Naive thymus-derived CD8-positive, alpha-beta T cell (primary cell): ENCODE measurements at regions not wholly inside any gene's neighbourhood (a gene's known extent, or its start where the extent isn't known, plus 50 kb on each side); places are given as distances from the start of the nearest gene placed in this dataset.
"Not testable (repeated sequence)": the region's sequence is repeated elsewhere in the genome, so short reads cannot be mapped to it uniquely, and the experiment has no call there.

Experiments
- ATAC-seq, 2 donors: fragments of 150-1000 bp; cut with Tn5 transposase in 1 of 2; sonication (Bioruptor Pico), chemical (Tn5 transposase) in 1 of 2; 1 replicate in 1 of 2; 2 replicates in 1 of 2; pipeline ENCODE4 v1.10.0; 2021; ENCODE audit warnings: mild to moderate bottlenecking in 2 of 2, moderate library complexity in 2 of 2
- POLR2A ChIA-PET: fragments of 350-600 bp; sonication (Branson Sonifier 250); formaldehyde crosslinking; loops from one replicate; lab custom pipeline; 2021; ENCODE audit warnings: antibody characterized with exemption; lab: Charles Lee
- DNase-seq, 10 donors: peaks; one replicate each; pipeline versions ENCODE4 v3.0.0 to v3.0.0-alpha.2; 2020 to 2022
- H3K27ac Mint-ChIP-seq, 10 donors: one replicate each; pipeline ENCODE4 v1.8.0; 2020 to 2022; ENCODE audit warnings: mild to moderate bottlenecking in 10 of 10, mixed read lengths in 10 of 10, moderate library complexity in 4 of 10, inconsistent platforms in 1 of 10
- H3K27me3 Mint-ChIP-seq, 5 donors: one replicate each; pipeline ENCODE4 v1.8.0; 2021 to 2022; ENCODE audit warnings: mixed read lengths in 5 of 5
- H3K36me3 Mint-ChIP-seq, 3 donors: one replicate each; pipeline ENCODE4 v1.8.0; 2020 to 2022; ENCODE audit warnings: mixed read lengths in 3 of 3, mild to moderate bottlenecking in 2 of 3, inconsistent platforms in 1 of 3
- H3K4me1 Mint-ChIP-seq, 4 donors: one replicate each; pipeline ENCODE4 v1.8.0; 2021 to 2022; ENCODE audit warnings: mixed read lengths in 4 of 4
- H3K4me3 Mint-ChIP-seq, 10 donors: one replicate each; pipeline ENCODE4 v1.8.0; 2020 to 2022; ENCODE audit warnings: mild to moderate bottlenecking in 10 of 10, mixed read lengths in 10 of 10, moderate library complexity in 6 of 10, inconsistent platforms in 1 of 10
- H3K9me3 Mint-ChIP-seq, 9 donors: one replicate each; pipeline ENCODE4 v1.8.0; 2020 to 2022; ENCODE audit warnings: mixed read lengths in 9 of 9, mild to moderate bottlenecking in 3 of 9, inconsistent platforms in 1 of 9, moderate library complexity in 1 of 9

GRCh38 chr18:30886998-30887397 is 155.5 kb downstream of the DSC3 start:
- DNase-seq: no peak
- Mint-ChIP-seq H3K36me3 (no peaks in the 10 kb centered on the region), H3K9me3 (peaks cover 0 to 3% (median 0%) of the 10 kb centered on the region in 9 donors), H3K4me1 (no peaks in the 10 kb centered on the region), H3K4me3 (no peak overlapping the region), H3K27me3 (no peaks in the 10 kb centered on the region), H3K27ac (no peak overlapping the region)
- POLR2A ChIA-PET: no interaction called here
- ATAC-seq: no peak

GRCh38 chr18:30870466-30870865 is 172.1 kb downstream of the DSC3 start:
- POLR2A ChIA-PET: no interaction called here
- Mint-ChIP-seq H3K4me1 (no peaks in the 10 kb centered on the region), H3K27ac (no peak overlapping the region), H3K36me3 (no peaks in the 10 kb centered on the region), H3K4me3 (no peak overlapping the region), H3K9me3 (peaks cover 0 to 6% (median 4%) of the 10 kb centered on the region in 9 donors), H3K27me3 (no peaks in the 10 kb centered on the region)
- ATAC-seq: no peak
- no peak for DNase-seq

- POLR2A ChIA-PET: no interaction called here
- H3K36me3 Mint-ChIP-seq: no peaks in the 10 kb centered on the region
- H3K9me3 Mint-ChIP-seq: peaks cover 0 to 8% (median 5%) of the 10 kb centered on the region in 9 donors
- DNase-seq: no peak
- ATAC-seq: no peak
- H3K4me3 Mint-ChIP-seq: no peak overlapping the region
- no peaks in the 10 kb centered on the region for H3K27me3 Mint-ChIP-seq
- H3K4me1 Mint-ChIP-seq: no peaks in the 10 kb centered on the region
- H3K27ac Mint-ChIP-seq: no peak overlapping the region
Measured at GRCh38 chr18:30862900-30863299, 179.6 kb downstream of the DSC3 start.

GRCh38 chr18:30860741-30861140 is 181.8 kb downstream of the DSC3 start:
- H3K27ac Mint-ChIP-seq: no peak overlapping the region
- POLR2A ChIA-PET: no interaction called here

GRCh38 chr18:30859036-30859435 is 183.5 kb downstream of the DSC3 start:
- no peaks in the 10 kb centered on the region for H3K27me3 Mint-ChIP-seq
- ATAC-seq (no peak), DNase-seq (no peak)
- H3K4me1 Mint-ChIP-seq: no peaks in the 10 kb centered on the region
- no peak overlapping the region for H3K27ac Mint-ChIP-seq
- peaks cover 0 to 9% (median 2%) of the 10 kb centered on the region in 9 donors for H3K9me3 Mint-ChIP-seq
- POLR2A ChIA-PET: no interaction called here
- H3K4me3 Mint-ChIP-seq: no peak overlapping the region
- no peaks in the 10 kb centered on the region for H3K36me3 Mint-ChIP-seq

More at GRCh38 chr18:30860741-30861140, 181.8 kb downstream of the DSC3 start:
- H3K4me3 Mint-ChIP-seq: no peak overlapping the region
- no peaks in the 10 kb centered on the region for H3K4me1 Mint-ChIP-seq
- H3K9me3 Mint-ChIP-seq: peaks cover 0 to 9% (median 3%) of the 10 kb centered on the region in 9 donors
- H3K36me3 Mint-ChIP-seq: no peaks in the 10 kb centered on the region
- no peak for DNase-seq
- no peak for ATAC-seq
- no peaks in the 10 kb centered on the region for H3K27me3 Mint-ChIP-seq

- peaks cover 0 to 9% (median 2%) of the 10 kb centered on the region in 9 donors for H3K9me3 Mint-ChIP-seq
- H3K27me3 Mint-ChIP-seq: no peaks in the 10 kb centered on the region
- no peak overlapping the region for H3K4me3 Mint-ChIP-seq
- DNase-seq: no peak
- POLR2A ChIA-PET: no interaction called here
- H3K36me3 Mint-ChIP-seq: no peaks in the 10 kb centered on the region
- H3K4me1 Mint-ChIP-seq: no peaks in the 10 kb centered on the region
- no peak for ATAC-seq
- no peak overlapping the region for H3K27ac Mint-ChIP-seq
Measured at GRCh38 chr18:30858560-30858959, 184.0 kb downstream of the DSC3 start.

- Mint-ChIP-seq H3K27ac (no peak overlapping the region), H3K36me3 (no peaks in the 10 kb centered on the region), H3K9me3 (peaks cover 0 to 8% (median 0%) of the 10 kb centered on the region in 9 donors), H3K4me3 (no peak overlapping the region), H3K27me3 (no peaks in the 10 kb centered on the region), H3K4me1 (no peaks in the 10 kb centered on the region)
- ATAC-seq (no peak), DNase-seq (no peak)
- POLR2A ChIA-PET: no interaction called here
Measured at GRCh38 chr18:30855762-30856161, 186.8 kb downstream of the DSC3 start.

- Mint-ChIP-seq H3K36me3 (no peaks in the 10 kb centered on the region), H3K4me3 (no peak overlapping the region), H3K9me3 (peaks cover 0 to 14% (median 3%) of the 10 kb centered on the region in 9 donors), H3K4me1 (no peaks in the 10 kb centered on the region), H3K27ac (no peak overlapping the region), H3K27me3 (no peaks in the 10 kb centered on the region)
- DNase-seq (no peak), ATAC-seq (no peak)
- POLR2A ChIA-PET: no interaction called here
Measured at GRCh38 chr18:30852980-30853379, 189.6 kb downstream of the DSC3 start.

- Mint-ChIP-seq H3K4me3 (no peak overlapping the region), H3K27me3 (no peaks in the 10 kb centered on the region), H3K4me1 (no peaks in the 10 kb centered on the region), H3K9me3 (peaks cover 0 to 17% (median 4%) of the 10 kb centered on the region in 9 donors), H3K36me3 (no peaks in the 10 kb centered on the region), H3K27ac (no peak overlapping the region)
- ATAC-seq: no peak
- POLR2A ChIA-PET: no interaction called here
- DNase-seq: no peak
Measured at GRCh38 chr18:30852541-30852940, 190.0 kb downstream of the DSC3 start.

- H3K27me3 Mint-ChIP-seq, H3K4me3 Mint-ChIP-seq, H3K27ac Mint-ChIP-seq, DNase-seq, H3K36me3 Mint-ChIP-seq, H3K4me1 Mint-ChIP-seq, POLR2A ChIA-PET, ATAC-seq: not testable (repeated sequence)
- peaks cover 0 to 30% (median 8%) of the 10 kb centered on the region in 9 donors for H3K9me3 Mint-ChIP-seq
Measured at GRCh38 chr18:30839056-30839561, 203.4 kb downstream of the DSC3 start.

GRCh38 chr18:30828700-30829099 is 213.8 kb downstream of the DSC3 start:
- DNase-seq (no peak), ATAC-seq (no peak)
- no peaks in the 10 kb centered on the region for H3K4me1 Mint-ChIP-seq
- no peaks in the 10 kb centered on the region for H3K27me3 Mint-ChIP-seq
- H3K36me3 Mint-ChIP-seq: peaks cover 0 to 8% (median 0%) of the 10 kb centered on the region in 3 donors
- H3K4me3 Mint-ChIP-seq: no peak overlapping the region
- H3K9me3 Mint-ChIP-seq: peaks cover 0 to 25% (median 11%) of the 10 kb centered on the region in 9 donors
- H3K27ac Mint-ChIP-seq: no peak overlapping the region
- POLR2A ChIA-PET: no interaction called here

GRCh38 chr18:30819619-30820018 is 222.9 kb downstream of the DSC3 start:
- POLR2A ChIA-PET: no interaction called here
- Mint-ChIP-seq H3K27me3 (no peaks in the 10 kb centered on the region), H3K27ac (no peak overlapping the region), H3K9me3 (peaks cover 3 to 24% (median 6%) of the 10 kb centered on the region in 9 donors), H3K36me3 (peaks cover 0 to 8% (median 0%) of the 10 kb centered on the region in 3 donors), H3K4me3 (no peak overlapping the region), H3K4me1 (no peaks in the 10 kb centered on the region)
- DNase-seq (no peak), ATAC-seq (no peak)

- no peak for DNase-seq
- Mint-ChIP-seq H3K27ac (no peak overlapping the region), H3K27me3 (no peaks in the 10 kb centered on the region), H3K9me3 (peaks cover 3 to 29% (median 9%) of the 10 kb centered on the region in 9 donors), H3K36me3 (peaks cover 0 to 8% (median 0%) of the 10 kb centered on the region in 3 donors), H3K4me1 (no peaks in the 10 kb centered on the region), H3K4me3 (no peak overlapping the region)
- ATAC-seq: no peak
- POLR2A ChIA-PET: no interaction called here
Measured at GRCh38 chr18:30814446-30814845, 228.1 kb downstream of the DSC3 start.

GRCh38 chr18:30811580-30811979 is 231.0 kb downstream of the DSC3 start:
- H3K9me3 Mint-ChIP-seq: peaks cover 3 to 22% (median 7%) of the 10 kb centered on the region in 9 donors
- no peak overlapping the region for H3K27ac Mint-ChIP-seq
- no peak for ATAC-seq
- DNase-seq: no peak
- no peak overlapping the region for H3K4me3 Mint-ChIP-seq
- H3K4me1 Mint-ChIP-seq: no peaks in the 10 kb centered on the region
- H3K27me3 Mint-ChIP-seq: no peaks in the 10 kb centered on the region
- POLR2A ChIA-PET: no interaction called here
- peaks cover 0 to 2% (median 0%) of the 10 kb centered on the region in 3 donors for H3K36me3 Mint-ChIP-seq
